ENCODE measurements at regions not wholly inside any gene's neighbourhood (a gene's known extent, or its start where the extent isn't known, plus 50 kb on each side); places are given as distances from the start of the nearest gene placed in this dataset.

DNA sequence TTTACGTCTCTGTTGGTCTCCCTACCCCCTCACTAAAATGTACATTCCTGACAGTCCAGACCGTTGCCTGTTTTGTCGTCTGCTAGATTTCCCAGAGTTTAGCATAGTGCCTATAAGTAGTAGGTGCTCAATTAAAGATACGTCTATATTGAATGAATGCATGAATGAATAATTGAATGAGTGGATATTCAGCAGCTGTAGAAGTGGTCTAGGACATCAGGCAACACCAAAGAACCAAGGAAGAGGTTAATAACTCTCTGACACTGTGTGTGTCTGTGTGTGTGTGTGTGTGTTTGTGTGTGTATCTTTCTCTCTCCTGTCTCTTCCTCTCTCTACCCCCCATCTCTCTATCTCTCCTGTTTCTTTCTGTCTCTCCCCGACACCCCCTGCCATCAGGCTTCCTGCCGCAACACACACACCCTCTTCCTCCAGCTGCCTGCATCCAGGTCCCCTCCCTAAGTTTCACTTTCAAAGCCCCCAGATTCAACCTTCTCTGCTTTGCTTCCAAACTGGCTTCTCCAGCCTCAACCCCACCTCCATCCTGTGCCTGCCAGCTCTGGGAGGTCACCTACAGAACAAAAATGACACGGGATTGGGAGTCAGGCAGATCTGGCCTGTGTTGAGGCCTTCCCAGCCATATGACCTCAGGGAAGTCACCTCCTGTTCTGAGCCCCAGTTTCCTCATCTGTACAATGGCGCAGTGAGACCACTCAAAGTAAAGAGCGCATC, 119.9 kb upstream of the NCOR2 start:
- no peak for DNase-seq (ENCODE audit: low read depth in 2 of 2)

- DNase-seq (ENCODE audit: low read depth in 2 of 2): no peak
Observed at GRCh38 chr12:124686370-124687173, 119.2 kb upstream of the NCOR2 start.

GRCh38 chr12:124685689-124686369, 118.4 kb upstream of the NCOR2 start:
- DNase-seq (ENCODE audit: low read depth in 2 of 2): no peak

DNA sequence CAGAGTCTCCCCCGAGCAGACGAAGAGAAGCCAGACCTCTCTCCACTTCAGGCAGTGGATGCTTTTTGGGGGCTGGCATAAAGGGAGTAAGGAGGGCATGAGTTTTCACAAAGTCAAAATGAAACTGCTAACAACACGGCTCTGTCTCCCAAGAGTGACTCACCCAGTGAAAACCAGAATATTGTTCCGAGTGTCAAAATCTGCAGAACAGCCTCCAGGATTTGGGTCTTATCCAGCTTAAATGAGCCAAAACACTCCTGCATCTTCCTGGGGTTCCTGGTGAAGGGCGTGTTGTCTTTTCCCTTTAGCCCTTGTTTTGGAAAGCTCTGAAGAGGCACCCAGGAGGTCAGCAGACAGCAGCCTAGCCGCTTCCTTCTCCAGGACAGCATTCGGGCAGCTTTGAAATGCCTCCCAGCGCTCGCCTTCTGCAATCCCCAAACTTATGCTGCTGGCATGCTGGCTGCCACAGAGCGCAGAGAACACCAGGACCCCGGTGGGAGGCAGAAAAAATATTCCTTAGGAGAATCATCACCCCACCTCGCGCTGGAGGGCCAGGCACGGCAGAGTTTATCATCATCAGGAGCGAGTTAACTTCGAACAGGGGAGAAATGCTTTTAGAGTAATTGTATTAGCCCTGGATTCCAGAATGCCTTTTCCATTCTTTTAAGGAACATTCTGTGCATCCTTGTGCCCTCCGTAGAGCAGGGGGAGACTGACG, 117.7 kb upstream of the NCOR2 start:
- peak in 1 of 2 donors; percentile 35 for DNase-seq (ENCODE audit: low read depth in 2 of 2)

GRCh38 chr12:124684496-124684895, 117.1 kb upstream of the NCOR2 start:
- DNase-seq (ENCODE audit: low read depth in 2 of 2): no peak

GRCh38 chr12:124683152-124684124, 116.0 kb upstream of the NCOR2 start:
- no peak for DNase-seq (ENCODE audit: low read depth in 2 of 2)

- no peak for DNase-seq (ENCODE audit: low read depth in 2 of 2)
Observed at GRCh38 chr12:124682425-124683151, 115.2 kb upstream of the NCOR2 start.

DNA sequence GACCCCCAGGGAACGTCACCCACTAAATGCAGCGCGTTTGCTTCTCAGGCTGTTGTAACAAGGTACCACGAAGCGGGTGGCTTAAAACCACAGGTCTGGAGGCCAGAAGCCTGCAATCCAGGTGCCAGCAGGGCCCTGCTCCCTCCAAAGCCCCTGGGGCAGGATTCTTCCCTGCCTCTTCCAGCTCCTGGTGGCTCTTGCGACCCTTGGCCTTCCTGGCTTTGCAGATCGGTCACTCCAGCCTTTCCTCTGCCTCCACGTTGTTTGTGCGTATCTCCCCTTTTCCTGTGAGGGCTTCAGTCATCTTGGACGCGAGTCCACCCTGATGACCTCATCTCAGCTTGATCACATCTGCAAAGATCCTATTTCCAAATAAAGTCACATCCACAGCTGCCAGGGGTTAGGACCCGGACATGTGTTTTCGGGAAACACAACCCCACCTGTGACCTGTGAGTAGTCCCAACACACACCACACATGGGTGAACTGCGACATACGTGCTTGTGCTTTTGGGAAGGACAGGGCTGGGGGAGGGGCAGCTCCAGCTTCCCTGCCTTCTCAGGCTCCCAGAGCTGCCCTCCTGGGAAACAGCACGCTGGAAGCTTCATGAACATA, 114.5 kb upstream of the NCOR2 start:
- peak; percentile 70 to 74 for DNase-seq (ENCODE audit: low read depth in 2 of 2)

GRCh38 chr12:124680863-124681778, 113.7 kb upstream of the NCOR2 start:
- DNase-seq (ENCODE audit: low read depth in 2 of 2): peak; percentile 53 to 93

DNA sequence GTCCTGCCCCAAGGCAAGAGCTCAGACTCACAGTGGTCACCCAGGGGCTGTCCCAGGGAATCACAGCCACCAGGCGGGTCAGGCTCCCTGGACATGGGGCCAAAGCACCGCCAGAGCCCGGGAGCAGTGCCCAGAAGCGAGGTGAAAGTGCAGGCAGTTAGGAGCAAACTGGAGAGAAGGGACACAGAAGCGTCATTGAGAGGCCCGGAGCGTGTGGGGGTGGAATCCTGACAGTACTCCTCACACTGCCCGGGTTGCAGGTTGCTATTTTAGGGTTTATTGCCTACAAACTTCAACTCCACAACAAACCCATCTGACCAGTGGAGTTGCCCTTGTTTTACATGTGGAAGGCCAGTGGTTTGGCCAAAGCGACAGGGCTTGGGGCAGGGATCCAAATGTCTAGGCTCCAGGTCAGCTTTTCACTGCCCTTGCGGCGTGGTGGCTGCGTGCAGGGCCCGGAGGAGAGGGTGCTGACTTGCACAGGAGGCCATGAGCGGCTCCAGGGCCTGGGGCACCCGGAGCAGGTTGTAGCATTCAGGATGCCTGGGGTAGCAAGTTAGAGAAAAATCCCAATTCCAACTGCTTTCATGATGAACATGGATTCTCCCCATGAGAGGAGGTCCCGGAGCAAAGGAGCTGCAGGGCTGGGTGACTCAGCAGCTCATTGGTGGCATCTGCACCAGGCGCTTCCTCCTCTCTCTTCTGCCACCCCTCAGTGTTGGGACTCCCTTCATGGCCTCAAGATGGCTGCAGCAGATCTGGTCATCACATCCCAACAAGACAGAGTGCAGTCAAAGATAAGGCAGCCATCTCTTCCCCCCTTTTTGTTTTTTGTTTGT, 112.3 kb upstream of the NCOR2 start:
- DNase-seq (ENCODE audit: low read depth in 2 of 2): peak in 1 of 2 donors; percentile 35

- no peak for DNase-seq (ENCODE audit: low read depth in 2 of 2)
Observed at GRCh38 chr12:124679047-124679446, 111.6 kb upstream of the NCOR2 start.

DNA sequence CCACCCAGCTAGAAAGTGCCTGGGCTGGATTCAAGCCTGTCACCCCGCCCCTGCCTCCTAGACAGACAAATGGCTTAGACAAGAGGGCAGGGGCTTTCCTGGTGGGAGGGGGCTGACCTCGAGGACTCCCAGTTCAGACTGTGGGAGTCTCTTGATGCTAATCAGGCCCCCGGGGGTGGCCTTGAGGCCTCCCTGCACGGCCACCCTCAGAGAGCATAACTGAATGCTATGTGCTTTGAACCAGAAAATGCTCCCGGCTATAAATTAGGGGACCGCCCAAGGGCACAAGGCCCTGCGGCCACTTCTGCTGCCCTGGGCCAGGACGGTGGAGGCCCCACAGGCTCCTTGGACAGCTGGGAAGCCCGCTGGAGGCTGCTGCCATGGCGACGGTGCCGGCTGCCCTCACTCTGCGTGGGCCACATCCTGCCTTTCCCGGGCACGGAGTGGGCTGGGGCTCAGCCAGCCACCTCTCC, 111.0 kb upstream of the NCOR2 start:
- no peak for DNase-seq (ENCODE audit: low read depth in 2 of 2)

DNA sequence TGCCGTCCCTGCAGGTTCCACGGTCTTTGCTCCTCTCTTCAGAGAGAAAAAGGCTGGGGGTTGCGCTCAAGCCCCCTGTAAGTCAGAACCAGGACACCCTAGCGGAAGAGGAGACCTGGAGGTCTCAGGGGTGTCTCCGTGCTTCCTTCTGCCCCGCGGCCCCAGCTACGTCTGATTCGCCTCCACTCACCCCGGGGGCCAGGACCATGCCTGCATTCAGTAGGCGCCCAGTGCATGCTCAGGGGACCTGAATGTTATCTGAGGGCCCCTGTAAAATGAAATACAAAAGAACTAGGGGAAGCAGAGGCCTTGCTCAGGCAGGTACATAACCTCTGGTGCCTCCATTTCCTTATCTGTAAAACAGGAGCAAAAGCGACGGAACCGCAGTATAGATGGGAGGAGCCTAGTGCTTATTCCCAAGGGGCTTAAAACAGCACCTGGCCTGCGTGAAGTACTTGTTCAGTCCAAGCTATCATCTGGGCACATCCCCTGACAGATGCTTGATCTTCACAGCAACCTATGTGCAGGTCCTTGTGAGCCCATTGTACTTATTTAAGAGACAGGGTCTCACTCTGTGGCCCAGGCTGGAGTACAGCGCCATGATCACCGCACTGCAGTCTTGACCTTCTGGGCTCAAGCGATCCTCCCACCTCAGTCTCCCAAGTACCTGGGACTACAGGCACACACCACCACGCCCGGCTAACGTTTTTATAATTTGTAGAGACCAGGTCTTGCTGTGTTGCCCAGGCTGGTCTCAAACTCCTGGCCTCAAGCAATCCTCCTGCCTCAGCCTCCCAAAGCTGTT, 110.3 kb upstream of the NCOR2 start:
- DNase-seq (ENCODE audit: low read depth in 2 of 2): no peak

DNA sequence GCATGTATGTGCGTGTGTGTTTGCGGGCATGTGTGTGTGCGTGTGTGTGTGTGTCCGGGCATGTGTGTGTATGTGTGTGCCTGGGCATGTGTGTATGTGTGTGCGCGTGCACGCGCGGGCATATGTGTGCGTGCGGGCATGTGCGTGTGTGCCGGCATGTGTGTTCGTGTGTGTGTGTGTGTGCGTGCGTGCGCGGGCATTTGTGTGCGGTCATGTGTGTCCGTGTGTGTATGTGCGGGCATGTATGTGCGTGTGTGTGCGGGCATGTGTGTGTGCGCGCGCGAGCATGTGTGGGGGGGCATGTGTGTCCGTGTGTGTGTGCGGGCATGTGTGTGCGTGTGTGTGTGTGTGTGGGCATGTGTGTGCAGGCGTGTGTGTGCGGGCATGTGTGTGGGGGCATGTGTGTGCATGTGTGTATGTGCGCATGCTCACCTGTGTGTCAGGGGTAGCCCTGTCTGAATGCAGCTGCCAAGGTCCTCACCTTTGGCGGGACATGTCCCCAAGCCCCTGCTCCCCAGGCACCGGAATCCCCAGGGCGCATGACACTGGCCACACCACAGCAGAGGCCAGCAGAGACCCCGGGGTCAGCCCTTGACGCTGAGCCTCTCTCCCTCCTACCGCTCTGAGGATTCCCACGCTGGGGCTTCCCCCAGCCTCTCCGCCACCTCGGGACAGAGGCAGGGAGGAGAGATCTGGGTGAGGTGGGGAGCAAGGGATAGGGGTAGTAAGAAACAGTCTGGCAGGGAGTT, 109.5 kb upstream of the NCOR2 start:
- no peak for DNase-seq (ENCODE audit: low read depth in 2 of 2)

DNA sequence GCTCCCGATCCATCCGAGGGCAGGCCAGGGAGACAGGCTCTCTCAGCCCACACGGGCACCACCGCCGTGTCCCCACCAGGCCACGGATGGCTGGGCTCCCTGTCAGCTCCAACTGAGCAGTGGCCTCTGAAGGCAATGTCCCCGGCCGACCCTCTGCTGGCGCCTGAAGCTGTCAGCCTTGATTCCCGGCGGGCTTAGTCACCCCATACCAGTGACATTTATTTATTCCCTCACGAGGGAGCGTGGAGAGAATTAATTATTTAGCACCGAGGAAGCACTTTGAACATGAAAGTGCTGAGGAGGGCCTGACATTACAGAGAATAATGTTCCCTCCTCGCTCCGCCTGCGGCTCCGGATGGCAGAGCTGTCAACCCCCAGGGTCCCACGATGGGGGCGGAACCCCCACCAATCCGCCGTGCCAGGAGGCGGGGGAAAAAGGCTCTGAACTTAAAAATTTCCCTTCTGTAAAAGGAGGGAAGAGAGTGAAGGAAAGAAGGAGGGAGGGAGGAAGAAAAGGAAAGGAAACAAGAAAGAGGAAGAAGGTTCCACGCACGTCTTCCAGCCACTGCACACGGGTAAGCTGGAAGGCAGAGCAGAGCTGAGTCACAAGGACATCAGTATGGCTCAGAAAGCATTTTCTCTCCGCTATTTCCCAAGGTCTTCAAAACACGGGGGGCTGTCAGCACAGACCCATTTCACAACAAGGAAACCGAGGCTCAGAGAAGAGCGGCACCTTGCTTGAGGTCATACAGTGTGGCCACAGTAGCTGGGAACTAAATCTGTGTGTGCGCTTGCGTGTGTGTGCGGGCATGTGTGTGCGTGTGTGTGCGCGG, 108.7 kb upstream of the NCOR2 start:
- DNase-seq (ENCODE audit: low read depth in 2 of 2): no peak
